NCI-H748 (cell line): ENCODE measurements at regions not wholly inside any gene's neighbourhood (a gene's known extent, or its start where the extent isn't known, plus 50 kb on each side); places are given as distances from the start of the nearest gene placed in this dataset.
"Not testable (repeated sequence)": the region's sequence is repeated elsewhere in the genome, so short reads cannot be mapped to it uniquely, and the experiment has no call there.

Experiments used
- DNase-seq: peaks from one replicate; lab custom pipeline; 2025; ENCODE audit not compliant: unreplicated experiment; lab: John Stamatoyannopoulos, UW

DNA sequence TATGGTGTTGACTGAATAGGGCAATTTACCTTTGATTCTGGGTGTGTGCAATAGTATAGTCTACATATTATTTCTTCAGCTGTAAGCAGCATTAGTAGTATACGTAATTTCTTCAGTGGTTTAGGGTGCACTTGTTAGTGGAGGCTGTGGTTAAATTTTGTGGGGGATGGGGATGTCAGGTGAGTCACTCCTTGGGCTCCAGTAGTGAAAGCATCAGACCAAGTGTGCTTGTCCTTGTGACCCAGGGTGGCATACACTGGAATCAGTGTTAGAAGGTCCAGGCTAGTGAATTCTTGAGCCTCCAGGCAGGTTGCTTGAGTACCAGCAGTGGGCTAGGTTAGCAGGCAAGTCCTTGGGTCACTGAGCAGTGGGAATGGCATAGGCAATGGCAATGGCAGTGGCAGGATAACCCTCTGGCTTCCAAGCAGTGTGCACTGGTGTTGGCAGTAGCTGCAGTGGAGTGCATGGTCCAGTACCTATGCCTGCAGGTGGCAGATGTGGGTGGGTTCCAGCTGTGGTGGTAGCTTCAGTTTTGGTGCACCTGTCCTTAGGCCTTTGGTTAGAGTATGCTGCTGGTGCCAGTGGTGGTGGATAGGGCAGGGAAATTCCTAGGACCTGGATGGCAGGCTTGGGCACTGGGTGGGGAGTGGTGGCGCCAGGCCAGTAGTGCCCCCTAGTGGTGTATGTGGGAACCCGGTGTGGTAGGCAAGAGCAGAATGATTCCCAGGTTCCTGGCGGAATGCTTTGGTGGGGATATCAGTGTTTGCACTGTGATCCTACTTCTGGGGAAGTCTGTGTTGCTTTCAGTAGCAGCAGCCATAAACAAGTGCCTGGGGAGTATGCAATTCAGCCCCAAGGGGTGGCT is 531.0 kb downstream of the SMARCA1 start:
- no peak for DNase-seq

DNA sequence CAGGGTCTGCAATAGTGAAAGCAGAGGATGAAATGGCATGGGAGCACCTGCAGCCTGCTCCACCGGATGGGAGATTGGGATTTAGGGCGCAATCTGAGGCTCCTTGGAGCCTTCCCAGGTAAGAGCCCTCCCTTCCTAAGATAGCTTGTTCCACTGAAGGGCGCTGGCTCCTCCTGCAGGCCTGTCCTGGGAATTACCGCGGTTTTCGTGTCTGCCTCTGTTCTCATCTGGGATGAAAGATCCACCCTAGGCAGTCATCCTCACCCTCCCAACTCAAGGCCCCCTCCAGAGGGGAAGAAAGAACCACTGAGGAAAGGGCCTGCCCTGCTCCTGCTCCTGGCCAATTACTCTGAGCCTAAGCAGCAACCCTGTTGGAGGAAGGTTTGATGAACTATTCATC is 547.5 kb downstream of the SMARCA1 start:
- DNase-seq: peak; percentile 69

DNA sequence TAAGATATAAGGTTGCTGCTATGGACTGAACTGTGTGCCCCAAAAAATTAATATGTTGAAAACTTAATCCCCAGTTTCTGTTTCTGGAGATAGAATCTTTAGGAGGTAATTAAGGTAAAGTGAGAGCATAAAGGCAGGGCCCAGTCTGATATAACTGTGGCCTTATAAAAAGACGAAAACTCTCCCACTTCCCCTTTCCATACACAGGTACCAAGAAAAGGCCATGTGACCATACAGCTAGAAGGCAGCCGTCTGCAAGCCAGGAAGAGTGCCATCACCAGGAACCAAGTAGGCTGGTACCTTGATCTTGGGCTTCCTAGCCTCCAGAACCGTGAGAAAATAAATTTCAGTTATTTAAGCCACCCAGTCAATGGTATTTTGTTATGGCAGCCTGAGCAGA is 550.3 kb downstream of the SMARCA1 start:
- no peak for DNase-seq

DNA sequence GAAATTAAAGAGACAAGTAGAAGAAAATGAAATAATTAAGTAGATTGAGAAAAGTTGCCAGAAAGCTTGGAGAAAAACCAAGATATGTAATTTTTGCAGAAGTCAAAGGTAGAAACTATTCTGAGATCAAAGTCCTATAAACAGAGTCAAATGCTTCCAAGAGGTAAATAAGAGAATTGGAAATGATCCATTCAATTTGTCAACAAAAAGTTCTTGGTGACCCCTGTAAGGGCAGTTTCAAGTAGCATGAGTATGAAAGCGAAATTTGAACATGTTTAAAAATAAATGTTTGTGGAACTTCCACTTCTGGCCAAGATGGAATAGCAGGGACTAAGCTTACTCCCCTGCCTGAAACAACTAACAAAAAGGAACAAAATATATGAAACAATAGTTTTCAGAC is 562.0 kb downstream of the SMARCA1 start:
- DNase-seq: no peak

DNA sequence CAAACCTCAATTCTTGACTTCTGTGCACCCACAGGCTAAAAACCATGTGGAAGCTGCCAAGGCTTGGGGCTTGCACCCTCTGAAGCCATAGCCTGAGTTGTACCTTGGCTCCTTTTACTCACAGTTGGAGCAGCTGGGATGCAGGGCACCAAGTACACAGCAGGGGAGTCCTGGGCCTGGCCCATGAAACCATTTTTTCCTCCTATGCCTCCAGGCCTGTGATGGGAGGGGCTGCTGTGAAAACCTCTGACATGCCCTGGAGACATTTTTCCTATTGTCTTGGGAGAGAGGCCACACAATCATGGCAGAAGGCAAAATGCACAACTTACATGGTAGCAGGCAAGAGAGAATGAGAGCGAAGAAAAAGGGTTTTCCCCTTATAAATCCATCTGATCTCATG is 568.6 kb downstream of the SMARCA1 start:
- not testable (repeated sequence) for DNase-seq

DNA sequence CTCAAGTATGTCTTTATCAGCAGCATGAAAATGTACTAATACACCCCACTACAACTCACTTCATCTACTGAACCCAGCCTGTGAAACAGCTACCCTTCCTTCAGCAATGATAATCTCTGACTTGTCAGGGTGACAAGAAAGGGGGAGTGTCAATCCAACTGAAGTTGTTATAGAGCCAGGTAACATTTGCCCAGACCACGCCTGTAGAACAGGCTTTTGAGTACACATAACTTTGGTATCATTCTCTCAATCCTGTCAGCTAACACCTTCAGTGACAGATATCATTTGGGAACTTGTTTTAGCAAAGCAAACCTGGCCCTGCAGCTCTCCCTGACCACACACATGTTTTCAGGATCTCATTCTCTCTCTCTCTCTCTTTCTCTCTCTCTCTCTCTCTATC is 592.2 kb downstream of the SMARCA1 start:
- DNase-seq: no peak

DNA sequence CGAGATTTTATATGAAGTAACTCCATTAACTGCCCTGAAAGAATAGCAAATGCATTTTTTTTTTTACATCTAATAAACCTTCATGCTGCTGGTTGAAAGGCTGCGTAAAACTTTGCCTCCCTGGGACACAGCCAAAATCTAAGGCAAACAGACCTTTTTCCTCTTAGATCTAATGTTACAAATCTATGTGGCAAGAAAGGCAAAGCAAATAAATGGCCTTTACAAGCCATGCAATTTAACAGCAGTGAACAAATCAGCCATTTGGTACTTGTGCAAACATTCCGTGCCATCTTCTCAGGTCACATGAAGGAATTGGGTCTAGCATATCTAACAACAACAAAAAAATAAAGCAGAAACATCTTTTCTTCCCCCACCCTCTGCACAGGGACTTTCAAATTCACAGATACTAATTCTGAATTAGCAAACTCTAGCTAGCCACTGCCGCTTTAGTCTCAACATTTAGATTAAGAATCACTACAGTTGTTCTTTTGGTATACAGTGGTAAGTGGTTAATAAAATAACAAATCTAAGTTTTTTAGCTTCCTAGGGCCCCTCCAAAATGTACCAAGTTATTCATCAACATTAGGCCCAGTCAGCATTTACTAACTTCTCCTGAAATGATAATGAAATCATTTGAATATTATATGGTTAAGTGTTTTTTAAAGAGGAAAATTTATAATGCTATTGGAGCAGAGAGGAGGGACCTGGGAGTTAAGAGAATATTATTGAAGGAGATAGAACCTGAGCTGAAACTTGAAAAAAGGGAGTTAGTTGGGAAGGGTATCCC is 593.8 kb downstream of the SMARCA1 start:
- peak; percentile 48 for DNase-seq

DNA sequence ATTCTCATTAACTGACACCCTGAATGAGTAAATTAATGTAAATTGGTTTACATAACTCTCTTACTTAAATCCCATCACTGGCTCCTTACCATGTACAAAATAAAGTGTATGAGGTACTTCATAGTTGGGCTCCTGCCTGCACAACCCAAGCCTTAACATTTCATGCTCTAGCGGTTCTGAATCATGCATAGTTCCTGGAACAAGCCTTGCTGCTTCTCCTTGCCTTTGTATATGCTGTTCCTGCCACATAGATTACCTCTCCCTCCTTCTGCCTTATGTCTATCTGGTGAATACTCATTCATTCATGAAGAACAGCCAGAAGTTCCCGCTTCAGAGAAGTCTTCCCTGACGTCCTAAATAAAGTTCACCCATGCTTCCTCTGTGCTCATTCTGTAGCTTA is 594.7 kb downstream of the SMARCA1 start:
- DNase-seq: no peak

DNA sequence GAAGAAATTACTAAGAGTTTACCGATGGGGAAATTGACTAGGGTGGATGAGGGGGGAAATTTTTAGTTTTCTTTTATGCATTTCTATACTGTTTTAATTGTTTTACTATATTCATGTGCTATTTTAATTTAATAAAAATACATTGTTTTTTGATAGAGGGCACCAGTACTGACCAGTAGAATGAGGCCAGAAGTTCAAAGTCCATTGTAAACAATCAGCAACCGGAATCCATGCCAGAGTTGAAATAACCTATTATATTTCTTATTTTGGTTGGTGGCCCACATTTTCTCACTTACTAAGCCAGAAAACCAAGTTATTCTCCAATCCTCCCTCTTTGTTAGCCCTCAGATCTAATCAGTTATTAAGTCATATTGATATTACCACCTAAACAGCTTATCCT is 595.9 kb downstream of the SMARCA1 start:
- DNase-seq: no peak

DNA sequence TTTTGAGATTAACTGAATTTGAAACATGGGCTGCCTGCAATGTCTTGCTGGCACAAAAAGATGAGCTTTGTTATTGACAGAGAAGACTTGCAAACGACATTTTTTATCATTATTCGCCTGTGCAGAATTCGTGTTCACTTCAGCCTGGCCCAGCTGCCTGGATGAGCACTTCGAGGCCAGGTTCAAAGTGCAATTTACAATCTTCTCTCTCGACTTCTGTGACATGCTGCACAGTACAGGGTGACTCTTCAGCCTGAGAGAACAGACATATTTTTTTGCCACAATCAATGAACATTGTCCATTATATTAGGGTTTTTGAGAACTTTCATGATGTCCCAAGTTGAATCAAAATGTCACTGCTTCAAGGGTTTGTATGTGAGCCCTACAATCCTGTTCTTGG is 616.5 kb downstream of the SMARCA1 start:
- DNase-seq: no peak

DNA sequence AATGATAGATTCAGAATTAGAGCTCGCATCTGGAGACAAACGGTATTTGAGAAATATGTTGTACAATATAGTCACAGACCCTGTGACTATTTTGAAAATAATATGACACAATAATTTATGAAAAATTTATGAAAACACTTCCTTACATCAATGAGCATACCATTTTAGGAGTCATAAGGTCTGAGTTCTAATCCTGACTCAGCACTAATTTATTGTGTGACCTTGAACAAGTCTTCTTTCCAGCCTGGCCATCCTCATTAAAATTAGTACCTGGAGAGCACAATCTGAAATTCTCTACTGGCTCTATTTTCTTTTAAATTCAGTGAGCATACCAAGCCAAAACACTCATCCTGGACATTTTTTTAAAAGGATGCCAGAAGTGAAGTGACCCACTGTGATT is 622.3 kb downstream of the SMARCA1 start:
- DNase-seq: no peak

DNA sequence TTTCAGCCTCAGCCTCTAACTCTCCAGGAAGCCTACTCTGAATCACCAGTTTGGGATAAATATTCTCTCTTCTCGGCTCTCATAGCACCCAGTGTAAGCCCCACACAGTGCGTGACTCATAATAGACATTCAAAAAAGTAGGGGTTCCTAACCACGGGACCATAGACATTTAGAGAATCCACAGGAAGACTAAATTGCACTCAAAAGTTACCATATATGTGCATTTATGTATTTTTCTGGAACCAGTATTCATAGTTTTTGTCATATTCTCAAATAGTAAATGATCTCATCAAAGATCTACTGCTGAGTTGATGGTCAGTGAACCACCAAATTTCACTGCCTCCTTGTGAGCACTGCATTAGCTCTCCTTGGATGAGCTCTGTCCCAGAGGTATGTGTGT is 625.7 kb downstream of the SMARCA1 start:
- no peak for DNase-seq

DNA sequence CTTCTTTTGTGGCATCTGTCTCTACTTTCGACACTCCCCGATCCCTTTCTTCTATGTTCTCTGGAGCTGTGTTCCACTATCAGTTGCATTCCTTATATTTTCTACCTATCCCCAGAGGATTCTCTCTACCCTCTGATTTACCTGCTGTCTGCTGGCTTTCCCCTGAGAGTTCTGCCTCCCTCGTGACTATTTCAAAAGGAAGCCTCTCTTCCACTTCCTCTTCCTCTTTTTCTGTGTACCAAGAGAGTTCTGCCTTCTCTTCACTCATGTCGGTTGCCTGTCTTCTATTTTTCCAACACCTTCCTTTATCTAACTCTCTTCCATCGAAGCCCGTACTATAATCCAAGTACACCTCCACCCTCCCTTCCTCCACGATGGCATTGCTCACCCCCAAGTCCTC is 631.7 kb downstream of the SMARCA1 start:
- no peak for DNase-seq

DNA sequence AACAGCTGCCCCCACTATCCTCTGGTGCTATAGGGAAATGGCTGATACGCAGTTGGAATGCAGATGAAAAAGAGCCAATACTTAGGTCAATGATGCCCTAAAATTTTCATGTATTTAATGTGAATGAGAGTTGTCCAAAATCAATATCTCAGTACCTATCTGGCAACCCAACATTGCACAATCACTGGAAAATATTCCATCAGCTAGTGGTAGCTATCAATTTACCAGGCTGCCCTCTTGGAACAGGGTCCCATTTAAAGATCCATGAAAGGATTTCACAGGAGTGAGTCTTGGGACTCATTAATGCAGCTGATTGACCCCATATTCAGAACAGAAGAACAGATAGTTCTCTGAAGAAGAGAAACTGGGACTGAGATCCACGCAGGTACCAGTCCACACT is 638.9 kb downstream of the SMARCA1 start:
- no peak for DNase-seq

DNA sequence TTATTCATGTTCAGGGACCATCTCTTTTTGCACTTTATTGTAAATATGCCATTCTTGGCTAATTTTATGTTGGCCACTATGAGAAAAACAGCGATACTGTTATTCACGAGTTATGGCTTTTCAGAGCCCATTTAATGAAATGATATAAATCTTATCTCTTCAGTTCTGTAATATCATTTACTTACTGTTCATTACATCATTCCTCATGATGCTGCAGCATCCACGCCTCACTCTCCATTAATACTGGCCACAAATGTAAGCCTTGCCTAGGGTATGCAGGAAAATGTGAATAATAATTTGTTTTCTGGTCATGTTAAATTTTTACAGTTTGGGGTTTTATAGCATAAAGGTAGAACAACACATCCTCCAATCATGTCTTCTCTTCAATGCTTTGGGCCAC is 639.6 kb downstream of the SMARCA1 start:
- no peak for DNase-seq

DNA sequence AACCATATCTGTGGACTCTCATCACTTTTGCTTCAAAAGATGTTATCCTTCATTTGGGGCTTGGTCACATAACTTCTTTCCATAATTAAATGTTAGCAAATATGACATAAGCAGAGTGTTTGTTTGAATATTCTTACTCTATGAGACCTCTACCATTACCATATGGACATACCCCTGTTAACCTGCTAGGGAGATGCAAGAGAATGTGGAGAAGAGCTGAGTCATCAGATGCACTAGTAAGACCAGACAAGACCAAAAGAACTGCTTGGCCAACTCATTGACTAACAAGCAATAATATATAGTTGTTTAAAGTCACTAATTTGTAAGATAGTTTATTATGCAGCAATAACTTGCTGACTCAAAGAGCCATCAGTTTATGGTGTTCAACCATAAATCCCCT is 652.9 kb downstream of the SMARCA1 start:
- no peak for DNase-seq

DNA sequence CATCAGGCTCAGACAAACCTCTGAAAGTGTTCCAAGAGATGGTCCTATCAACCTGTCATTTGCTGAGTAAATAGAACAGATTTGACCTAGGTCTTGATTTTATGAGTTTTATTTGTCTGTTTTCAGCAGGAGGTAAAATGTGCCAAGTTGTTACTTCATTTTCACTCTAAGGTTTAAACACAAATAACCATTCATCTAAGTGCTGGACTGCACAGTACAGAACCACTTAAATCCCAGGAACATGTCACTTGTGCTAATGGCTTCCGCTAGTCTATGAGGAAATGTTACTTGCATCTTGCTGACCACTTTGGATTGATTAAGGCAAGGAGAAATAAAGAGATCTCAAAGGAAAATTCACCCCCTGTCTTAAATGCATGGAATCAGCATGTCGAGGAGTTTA is 660.7 kb downstream of the SMARCA1 start:
- DNase-seq: peak; percentile 72

DNA sequence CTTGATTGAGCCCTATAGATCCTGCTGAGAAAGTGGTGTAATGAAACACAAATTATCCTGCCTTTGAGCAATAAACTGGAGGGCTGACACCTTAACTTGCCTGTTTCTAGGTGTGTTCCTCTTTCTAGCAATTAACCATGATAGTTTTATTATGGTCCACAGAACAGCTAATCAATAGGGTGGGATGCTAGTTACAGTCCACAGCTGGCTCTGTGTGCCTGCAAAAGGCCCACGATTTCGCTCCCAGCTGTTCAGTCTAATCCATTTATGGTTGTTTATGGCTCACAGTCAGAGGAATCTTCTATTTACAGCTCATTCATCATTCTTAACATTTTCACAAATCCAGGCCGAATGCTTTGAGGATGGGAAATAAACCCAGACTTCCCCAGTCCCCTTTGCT is 674.9 kb downstream of the SMARCA1 start:
- no peak for DNase-seq

DNA sequence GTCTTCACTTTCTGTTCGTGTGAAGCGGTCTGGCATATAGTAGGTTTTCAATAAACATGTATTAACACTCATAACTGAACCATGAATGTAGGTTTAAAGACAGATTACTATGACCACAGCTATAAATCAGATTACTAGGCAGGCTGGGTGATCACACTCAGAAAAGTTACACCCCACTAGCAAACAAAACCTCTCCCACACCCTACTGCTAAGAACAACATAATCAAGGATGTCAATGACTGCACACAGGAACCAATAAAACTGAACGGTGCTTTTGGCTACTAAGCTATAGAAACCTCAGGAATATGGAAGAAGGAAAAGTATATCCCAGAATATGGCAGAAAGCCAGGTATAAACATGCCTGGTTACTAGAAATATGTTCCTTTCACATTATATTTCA is 676.9 kb downstream of the SMARCA1 start:
- DNase-seq: peak; percentile 3

DNA sequence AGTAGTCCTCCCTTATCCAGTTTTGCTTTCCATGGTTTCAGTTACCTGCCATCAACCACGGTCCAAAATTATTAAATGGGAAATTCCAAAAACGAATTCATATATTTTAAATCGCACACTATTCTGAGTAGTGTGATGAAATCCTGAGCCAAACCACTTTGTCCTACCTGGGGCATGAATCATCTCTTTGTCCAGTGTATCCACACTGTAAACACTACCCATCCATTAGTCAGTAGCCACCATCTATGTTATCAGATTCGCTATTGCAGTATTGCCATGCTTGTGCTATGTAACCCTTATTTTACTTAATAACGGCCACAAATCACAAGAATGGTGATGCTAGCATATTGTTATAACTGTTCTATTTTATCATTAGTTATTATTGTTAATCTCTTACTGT is 704.6 kb downstream of the SMARCA1 start:
- DNase-seq: no peak

DNA sequence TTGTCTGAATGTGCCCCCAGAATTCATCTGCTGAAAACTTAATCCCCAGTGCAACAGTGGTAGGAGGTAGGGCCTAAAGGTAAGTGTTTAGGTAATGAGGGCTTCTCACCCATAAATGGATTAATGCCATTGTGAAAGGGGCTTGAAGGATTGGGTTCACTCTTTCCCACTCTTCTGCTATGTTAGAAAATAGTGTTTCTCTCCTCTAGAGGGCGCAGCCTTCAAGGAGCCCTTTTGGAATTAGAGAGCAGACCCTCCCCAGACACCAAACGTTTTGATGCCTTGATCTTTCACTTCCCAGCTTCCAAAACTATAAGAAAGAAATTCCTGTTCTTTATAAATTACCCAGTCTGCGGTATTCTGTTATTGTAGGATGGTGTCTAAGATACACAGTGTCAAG is 706.4 kb downstream of the SMARCA1 start:
- peak; percentile 44 for DNase-seq

DNA sequence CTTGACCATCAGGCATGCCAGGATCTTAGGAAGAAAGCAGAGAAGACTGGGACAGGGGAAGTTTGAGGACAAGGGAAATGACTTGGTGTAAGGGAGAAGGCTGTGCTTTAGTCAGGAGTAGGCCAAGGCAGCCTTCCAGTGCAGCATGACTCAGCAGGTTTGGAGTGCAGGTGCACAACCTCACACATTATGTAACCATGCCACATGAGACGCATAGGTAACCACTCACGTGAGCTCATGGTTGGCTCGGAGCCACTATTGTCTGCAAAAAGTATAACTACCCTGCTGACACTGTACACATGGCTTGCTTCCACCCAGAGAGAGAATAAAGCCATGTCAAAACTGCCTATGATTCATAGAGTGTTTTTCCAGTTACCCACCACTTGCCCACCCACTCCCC is 715.9 kb downstream of the SMARCA1 start:
- peak; percentile 11 for DNase-seq
